ENCODE measurements at regions not wholly inside any gene's neighbourhood (a gene's known extent, or its start where the extent isn't known, plus 50 kb on each side); places are given as distances from the start of the nearest gene placed in this dataset.
"Not testable (repeated sequence)": the region's sequence is repeated elsewhere in the genome, so short reads cannot be mapped to it uniquely, and the experiment has no call there.

- no peak for DNase-seq (ENCODE audit: extremely low spot score)
- POLR2A ChIA-PET = no interaction called here
- CTCF ChIA-PET = no interaction called here
- TF ChIP-seq CTCF (IDR thresholded peaks at IDR 0.05; ENCODE audit: control extremely low read depth, extremely low read depth, low read depth, missing control alignments) = no peak
Measured at GRCh38 chr12:131389054-131390013, 321.6 kb upstream of the SFSWAP start.

GRCh38 chr12:131390412-131391334 is 320.2 kb upstream of the SFSWAP start:
- CTCF ChIA-PET = no interaction called here

GRCh38 chr12:131391399-131391798 is 319.5 kb upstream of the SFSWAP start:
- TF ChIP-seq CTCF (IDR thresholded peaks at IDR 0.05; ENCODE audit: control extremely low read depth, extremely low read depth, low read depth, missing control alignments) = no peak
- no peak for DNase-seq (ENCODE audit: extremely low spot score)
- CTCF ChIA-PET = no interaction called here

More at GRCh38 chr12:131390412-131391334, 320.2 kb upstream of the SFSWAP start:
- no peak for TF ChIP-seq CTCF (IDR thresholded peaks at IDR 0.05; ENCODE audit: control extremely low read depth, extremely low read depth, low read depth, missing control alignments)
- POLR2A ChIA-PET = no interaction called here
- no peak for DNase-seq (ENCODE audit: extremely low spot score)

GRCh38 chr12:131394752-131395151 is 316.1 kb upstream of the SFSWAP start:
- POLR2A ChIA-PET; CTCF ChIA-PET; DNase-seq (ENCODE audit: extremely low spot score): not testable (repeated sequence)

More at GRCh38 chr12:131391399-131391798, 319.5 kb upstream of the SFSWAP start:
- POLR2A ChIA-PET = no interaction called here

GRCh38 chr12:131395209-131395684 is 315.6 kb upstream of the SFSWAP start:
- DNase-seq (ENCODE audit: extremely low spot score); POLR2A ChIA-PET; CTCF ChIA-PET: not testable (repeated sequence)

- DNase-seq (ENCODE audit: extremely low spot score) = no peak
- TF ChIP-seq CTCF (IDR thresholded peaks at IDR 0.05; ENCODE audit: control extremely low read depth, extremely low read depth, low read depth, missing control alignments) = no peak
- ChIA-PET CTCF (no interaction called here), POLR2A (no interaction called here)
Measured at GRCh38 chr12:131395971-131396573, 314.8 kb upstream of the SFSWAP start.

GRCh38 chr12:131397493-131398181 is 313.3 kb upstream of the SFSWAP start:
- ChIA-PET POLR2A (no interaction called here), CTCF (no interaction called here)
- no peak for DNase-seq (ENCODE audit: extremely low spot score)
- no peak for TF ChIP-seq CTCF (IDR thresholded peaks at IDR 0.05; ENCODE audit: control extremely low read depth, extremely low read depth, low read depth, missing control alignments)

Measured in GM10248 (cell line).